GM19468 (cell line): ENCODE measurements at regions not wholly inside any gene's neighbourhood (a gene's known extent, or its start where the extent isn't known, plus 50 kb on each side); places are given as distances from the start of the nearest gene placed in this dataset.

Experiments
- ATAC-seq: cut with Tn5 transposase; IDR thresholded peaks from one replicate; pipeline ENCODE4 v1.9.1; 2021; ENCODE audit warnings: mild to moderate bottlenecking, moderate library complexity, moderate number of reproducible peaks; ENCODE audit not compliant: unreplicated experiment; ENCODE audit errors: extremely low read depth

DNA sequence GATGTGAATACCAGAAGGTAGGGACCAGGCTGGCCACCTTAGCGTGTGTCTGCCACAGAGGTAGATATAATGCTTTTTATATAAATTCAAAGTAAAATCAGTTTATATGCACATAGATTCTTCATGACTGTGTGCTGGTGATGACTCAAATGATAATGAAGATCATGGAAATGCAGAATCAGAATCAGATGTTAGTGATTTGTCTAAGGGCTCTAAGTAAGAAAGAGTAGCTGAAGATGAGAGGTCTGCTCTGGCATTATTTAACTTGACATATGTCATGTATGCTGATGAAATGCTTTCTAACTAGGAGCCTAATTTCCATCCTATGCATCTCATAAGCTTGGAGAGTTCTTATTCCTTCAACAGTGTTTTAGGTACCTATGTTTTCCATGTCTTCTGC is 50.3 kb upstream of the DPH6 start:
- ATAC-seq: no peak

DNA sequence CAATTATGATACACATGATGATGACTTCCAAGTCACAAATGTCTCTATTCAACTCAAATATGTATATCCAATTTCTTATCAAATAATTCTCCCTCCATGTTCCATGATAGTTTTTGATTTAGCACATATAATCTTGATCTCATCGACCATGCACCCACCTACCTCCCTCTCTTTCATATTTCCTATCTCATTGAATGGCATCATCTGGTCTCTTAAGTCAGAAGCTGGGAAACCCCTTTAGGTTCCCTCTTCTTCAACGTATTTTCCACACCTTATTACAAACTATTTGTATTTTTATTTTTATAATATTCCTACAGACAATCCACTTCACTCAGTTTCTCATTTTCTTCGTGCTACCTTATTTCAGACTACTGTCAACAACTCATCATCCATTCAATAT is 56.9 kb upstream of the DPH6 start:
- ATAC-seq: no peak

DNA sequence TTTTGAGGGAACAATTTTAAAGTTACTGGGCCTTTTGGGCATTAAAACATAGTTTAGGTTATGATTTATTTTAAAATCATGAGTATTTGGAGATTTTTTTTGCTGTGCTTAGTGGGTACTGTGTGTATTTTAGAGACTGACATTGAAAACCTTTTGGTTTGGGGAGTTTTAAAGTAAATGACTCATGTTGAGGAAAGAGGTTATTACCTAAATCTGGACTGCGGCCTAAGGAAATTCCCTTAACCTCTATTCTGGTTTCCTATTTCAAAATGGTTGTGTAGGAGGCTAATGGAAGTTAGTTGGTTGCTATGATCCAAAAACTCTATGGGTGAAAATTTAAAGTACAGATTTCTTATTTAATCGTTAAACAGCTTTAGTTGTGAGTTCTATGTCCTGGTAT is 57.3 kb upstream of the DPH6 start:
- ATAC-seq: no peak

DNA sequence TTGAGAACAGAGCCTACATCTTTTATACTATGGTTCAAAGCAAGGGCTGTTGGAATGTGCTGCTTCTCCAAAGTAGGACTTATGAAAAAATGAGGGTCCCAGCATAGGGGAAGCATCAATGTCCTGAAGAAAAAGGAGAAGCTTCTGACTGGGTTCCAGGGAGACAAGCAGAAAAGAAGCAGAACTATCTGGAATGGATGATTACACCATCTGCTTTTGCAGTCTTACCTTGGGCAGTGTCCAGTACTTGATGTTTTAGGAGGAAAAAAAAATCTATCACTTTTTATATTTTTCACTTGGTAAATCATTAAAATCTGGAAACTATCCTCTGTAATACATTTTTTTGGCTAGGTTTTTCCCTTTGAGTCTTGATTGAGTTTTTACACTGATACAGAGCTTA is 57.9 kb upstream of the DPH6 start:
- ATAC-seq: no peak

DNA sequence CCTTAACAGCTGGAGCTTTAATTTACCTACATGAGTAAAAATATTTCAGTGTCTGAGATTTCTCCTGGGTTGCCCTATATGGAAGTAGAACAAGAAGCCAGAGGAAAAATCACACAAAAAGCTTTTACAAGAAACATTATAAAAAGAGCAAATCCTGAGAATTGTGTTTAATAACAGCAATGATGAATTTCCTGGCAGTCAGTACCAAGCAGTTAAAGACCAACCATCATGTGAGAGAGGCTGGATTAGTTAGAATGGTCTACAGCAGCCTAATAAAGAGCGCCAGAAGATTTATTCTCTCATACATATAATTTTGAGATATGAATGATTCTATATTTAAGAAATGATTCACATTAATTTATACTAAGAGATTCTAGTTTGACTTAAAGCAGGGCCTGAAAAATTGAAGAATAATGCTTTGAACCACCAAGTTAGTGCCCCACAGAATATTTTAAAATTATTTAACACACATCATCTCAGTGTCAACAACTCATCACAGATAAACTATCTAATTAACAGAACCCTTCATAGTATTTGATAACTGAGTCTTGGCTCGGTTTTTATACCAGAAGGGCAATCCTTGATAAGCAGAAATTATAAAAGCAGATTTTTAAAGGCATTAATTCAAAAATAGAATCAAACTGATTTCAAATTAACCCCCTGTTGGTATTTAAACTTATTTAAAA is 59.9 kb upstream of the DPH6 start:
- ATAC-seq: no peak

DNA sequence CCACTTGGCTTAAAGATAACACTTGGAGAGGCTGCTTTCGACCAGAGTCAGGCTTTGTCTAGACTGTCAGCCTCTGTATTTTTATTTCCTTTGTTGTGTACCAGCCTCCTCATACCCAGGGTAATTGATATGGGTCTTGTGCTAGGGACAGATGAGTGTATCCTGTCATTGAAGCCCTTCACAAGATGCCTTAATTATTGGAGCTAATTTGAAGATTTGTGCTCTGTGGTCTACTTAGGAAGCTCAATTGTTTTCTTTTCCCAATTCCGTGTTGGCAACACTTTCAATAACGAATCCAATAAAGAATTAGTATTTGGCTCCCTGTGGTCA is 60.5 kb upstream of the DPH6 start:
- no peak for ATAC-seq

DNA sequence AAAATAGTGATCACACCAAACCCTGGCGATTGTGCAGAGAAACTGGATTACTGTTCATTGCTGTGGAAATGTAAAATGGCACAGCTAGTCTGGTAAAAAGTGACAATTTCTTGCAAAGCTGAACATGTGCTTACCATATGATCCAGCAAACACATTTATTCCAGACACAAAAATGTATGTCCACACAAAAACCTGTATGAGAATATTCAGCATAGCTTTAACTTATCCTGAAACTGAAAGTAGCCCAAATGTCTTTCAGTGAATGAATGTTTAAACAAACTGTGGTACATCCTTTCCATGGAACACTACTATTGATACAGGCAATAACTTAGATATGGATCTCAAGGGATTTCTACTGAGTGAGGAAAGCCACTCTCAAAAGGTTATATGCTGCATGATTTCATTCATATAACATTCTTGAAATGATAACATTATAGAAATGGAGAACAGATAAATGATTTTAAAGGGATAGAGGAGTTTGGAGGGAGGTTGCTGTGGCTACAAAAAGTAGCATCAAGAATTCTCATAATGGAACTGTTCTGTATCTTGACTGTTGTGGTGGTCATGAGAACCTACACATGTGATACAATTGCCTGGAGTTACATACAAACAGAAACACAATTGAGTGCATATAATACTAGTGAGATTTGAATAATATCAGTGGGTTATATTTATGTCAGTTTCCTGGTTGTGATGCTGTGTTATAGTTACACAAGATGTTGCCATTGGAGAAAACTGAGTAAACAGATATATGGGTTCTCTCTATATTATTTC is 70.7 kb upstream of the DPH6 start:
- ATAC-seq: no peak

DNA sequence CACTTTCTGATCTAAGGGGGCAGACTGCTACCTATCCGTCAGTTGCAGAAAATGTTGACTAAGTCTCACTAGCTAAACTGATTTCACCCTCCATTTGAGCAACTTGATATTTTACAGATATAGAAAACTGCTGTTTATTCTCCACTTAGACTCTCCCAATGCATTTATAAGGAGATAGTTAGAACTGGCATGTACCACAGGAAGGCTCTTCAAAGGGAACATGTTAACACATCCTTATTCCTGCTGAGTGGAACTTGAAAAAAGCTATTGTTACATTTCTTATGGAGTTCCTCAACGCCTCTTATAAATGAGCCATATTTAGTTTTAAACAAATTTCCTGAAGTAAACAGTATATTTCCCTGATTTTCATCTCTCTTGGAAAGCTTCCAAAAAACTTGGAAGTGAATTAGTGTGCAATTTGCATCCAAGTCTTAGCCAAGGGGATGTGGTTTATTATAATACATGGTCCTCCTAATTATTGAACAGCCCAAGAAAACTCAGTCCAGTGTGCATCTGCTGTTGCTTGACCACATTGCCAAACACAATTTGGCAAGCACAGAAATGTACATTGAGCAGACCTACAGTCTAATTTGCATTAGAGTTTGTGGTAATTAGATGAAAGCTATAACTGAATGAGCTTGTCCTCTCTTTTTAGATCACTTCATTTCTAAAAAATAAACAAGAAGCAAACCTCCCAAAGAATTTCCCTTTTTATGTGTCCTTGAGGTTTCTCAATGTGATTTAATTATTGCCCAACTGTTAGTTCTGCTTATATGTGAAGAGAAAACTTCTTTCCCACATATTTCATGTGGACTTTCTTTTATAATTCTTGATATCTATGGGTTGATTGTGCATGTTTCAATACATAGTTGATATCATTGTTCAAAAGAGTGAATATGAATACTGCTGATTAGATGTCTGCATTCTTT is 72.6 kb upstream of the DPH6 start:
- no peak for ATAC-seq

DNA sequence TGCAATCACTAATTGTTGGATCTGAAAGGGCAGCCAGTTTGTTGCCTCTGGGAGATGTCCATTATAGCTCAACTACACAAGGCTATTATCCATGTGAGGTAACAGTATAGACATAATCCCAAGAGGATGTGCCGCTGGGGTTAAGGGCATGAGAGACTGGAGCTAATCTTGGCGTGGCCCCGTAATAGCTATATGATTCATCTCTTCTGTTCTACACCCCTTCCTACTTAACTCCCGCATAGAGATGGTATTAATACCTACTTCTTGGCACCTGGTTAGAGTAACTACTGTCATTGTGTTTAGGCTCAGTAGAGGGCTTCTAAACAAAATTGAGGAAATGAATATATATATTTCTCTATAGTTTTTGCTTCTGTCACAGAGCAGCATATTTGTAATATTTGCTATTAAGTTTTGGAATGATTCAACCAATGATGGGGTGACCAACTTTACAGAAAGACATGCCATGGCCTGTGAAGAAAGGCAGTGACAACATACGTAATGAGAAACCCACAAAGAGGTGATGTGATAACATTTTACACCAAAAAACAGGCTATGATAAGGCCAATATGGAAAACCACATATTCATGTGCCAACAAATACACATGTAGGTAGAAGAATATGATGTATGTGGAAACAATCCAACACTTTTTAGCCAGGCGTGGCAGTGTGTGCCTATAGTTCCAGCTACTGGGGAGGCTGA is 76.8 kb upstream of the DPH6 start:
- ATAC-seq: no peak

DNA sequence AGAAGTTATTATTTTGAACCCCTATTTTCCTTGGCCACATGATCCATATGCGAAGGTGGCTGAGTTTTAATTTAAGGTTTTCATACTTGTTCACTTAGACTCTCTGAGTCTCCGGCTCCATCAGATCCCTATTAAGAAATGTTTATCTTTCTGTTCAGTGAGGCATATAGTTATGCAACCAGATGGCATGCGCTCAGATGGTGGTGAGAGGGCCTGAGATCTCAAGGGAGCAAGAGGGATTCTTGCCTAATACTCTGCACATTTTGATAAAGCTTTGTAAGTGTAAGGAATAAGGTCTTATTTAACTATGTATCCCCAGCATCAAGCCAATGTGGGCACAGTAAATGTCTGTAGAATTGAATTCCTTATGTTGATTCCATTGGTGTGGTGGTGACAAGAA is 78.9 kb upstream of the DPH6 start:
- no peak for ATAC-seq

DNA sequence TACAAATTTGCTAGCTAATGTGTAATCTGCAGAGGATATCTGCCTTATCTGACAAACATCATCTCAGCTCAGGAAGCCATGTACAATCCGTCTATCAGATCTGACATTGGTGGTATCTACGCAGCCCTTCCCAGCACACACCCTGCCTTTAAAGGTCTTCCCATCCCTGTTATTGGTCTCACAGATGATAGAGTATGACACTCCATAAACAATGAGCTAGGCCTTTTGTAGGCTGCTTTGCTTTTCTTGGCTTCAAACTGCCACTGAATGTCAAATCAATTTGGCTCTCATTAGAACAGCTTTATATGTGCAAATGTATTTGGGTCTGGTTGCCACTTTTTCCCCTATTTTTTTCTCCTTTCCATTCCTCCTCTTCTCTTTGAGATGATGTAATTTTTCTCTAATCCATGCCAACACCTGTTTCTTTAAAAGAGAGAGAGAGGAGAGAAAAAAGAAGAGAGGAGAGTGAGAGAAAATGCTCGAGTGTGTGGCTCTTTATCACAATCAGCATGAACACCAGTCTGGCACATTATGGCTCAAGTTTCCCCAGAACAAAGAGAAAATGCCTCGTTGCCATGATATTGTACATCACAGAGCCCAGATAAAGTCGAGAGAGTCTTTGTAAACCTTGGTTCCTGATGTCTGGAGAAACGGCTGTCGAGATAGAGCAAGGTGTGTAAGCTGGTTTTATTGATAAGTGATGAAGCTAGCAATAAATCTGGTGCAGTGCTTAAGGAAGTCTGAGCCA is 80.8 kb upstream of the DPH6 start:
- no peak for ATAC-seq

DNA sequence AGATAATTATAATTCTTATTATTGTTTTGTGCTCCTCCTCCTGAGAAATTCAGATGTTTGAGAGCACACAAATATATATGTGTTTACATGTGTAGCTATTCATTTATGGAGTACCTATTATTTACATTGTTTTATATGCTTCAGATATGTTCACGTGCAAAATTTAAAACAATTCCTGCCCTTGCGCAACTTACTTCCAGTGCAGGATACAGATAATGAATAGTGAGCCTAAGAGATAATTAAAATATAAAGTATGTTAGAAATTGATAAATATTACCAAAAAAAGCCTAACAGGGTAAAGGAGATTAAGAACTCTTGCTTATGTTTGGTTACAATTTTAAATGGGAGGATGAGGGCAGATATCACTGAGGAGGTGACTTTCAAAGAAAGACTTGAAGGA is 81.7 kb upstream of the DPH6 start:
- no peak for ATAC-seq

DNA sequence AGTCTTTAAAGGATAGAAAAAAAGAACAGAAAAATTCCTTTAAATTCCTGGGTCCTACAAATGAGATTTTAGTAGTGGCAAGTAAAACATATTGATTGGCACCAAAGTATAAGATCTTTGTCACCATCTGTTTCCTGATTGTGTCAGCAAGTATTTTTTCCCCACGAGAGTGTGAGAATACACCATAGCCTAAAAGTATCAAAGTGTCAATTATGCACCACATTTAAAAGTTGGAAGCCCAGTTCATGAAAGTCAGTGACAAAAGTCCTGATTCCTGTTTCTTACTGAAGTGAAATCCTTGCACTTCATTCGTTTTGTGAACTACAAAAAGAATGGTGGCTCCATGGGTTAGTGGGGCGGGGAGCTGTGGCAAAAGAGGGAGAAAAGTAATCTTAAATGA is 83.8 kb upstream of the DPH6 start:
- ATAC-seq: no peak

DNA sequence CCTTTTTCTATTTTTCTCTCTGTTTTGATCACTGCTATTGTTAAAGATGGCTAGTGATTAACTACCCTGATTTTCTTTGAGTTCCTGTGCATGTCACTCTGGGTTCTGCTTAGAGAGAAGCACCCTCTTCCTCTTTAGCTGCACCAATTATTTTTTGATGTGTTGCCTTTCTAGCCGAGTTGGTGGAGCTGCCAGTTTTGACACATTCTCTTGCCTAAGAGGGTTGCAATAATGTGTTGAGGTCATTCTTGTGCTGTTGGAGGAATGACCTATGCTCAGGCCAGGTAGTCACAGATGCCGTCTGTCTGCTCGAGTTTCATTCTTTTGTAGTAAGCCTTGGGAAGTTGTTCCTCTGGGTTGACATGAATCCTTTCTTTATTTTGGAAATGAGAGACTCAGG is 84.6 kb upstream of the DPH6 start:
- no peak for ATAC-seq

DNA sequence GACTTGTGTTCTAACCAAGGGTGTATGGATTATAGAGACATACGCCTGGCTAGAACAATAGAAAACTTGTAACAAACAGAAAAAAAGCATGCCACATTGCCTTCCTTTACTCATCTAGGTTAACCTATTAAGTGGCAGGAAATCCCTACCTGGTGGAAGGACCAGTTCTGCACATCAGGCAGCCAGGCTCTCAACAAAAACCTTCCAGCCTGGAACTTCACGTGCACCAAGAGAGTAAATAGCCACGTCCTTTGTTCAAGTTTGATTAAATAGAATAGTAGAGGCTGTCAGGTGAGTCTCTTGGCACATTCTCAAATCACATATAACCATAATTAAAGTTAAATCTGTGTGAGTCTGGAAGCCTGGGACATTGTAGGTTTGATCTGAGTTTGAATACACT is 85.0 kb upstream of the DPH6 start:
- ATAC-seq: no peak

DNA sequence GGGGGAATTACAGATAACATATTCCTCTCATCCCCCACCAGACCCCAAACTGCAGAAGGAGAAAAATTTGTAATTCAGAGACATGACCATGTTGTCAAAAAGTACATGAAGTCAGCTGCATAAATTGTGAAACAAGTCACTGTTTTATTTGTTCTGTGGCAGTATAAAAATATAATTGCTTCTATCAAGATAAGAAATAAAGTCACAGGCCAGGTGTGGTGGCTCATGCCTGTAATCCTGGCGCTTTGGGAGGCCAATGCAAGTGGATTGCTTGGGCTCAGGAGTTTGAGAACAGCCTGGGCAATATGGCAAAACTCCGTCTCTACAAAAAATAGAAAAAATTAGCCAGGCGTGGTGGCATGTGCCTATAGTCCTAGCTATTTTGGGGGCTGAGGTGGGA is 87.7 kb upstream of the DPH6 start:
- ATAC-seq: no peak

DNA sequence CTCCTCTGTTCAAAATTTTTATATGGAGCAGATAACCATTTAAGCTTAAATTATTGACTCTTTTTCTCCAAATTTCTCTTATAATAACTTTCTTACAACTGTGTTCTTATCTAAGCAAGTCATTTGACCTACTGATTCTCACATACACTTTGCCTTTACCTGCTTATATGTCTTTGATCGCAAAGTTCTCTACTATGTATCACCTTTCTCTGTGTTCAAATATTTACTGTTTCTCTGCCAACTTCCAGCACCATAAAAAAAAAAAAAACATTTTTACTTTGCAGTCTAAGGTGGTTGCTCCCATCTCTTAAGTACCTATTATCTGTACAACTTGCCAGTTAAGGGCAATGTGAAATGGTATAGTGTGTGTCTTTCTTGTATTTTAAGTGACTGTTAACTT is 100.8 kb upstream of the DPH6 start:
- ATAC-seq: no peak

DNA sequence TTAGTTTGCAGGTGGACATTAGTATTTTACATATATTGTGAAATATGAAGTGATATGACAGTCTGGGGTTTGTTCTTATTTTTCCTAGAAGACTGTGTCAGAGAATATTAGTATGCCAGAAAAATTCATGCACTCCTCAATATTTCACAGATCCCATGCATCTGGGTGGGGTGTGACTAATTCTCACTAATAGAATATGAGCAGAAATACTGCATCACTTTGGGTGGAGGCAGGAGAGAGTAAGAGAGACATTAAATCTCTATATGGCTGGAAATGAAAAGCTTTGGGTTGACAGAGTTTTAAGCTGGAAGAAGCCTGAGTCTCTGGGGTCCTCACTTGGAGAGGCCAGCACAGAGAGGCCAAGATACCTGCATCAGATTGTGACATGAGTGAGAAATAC is 101.3 kb upstream of the DPH6 start:
- ATAC-seq: no peak

DNA sequence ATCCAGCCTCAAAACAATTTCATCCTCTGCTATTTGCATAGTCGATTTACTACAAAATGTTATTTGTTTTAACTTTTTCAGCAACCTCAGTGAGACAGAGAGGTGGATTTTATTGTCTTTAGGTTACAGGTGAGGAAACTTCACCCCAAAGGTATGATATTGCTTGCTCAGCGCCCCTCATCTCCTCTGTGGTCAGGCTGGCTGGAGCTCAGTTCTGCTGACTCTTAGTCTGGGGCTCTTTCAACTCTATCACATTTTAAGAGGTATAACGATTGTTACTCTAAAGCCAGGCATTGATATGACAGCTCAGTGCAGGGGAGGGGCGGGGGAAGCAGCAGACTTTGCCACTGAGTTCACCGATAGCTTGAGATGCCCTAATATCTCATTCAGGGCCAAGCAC is 103.0 kb upstream of the DPH6 start:
- ATAC-seq: no peak

DNA sequence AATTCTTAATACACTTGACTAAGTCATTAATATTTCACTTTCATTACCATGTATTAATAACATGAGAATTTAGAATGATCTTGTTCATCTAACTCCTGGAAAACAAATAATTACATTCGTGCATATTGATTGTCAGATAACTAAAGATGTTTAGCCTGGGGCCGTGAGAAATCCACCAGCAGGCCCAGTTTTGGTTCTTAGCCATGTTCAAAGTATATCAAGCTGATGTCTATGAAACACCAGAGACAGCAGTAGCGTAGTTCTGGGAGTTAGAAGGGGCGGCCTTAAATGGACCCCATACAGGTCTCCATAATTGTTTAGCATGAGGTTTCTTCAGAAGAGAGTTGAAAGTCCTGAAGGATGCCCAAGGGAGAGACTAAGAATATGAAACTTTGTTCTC is 103.6 kb upstream of the DPH6 start:
- no peak for ATAC-seq
